ENCODE measurements at regions not wholly inside any gene's neighbourhood (a gene's known extent, or its start where the extent isn't known, plus 50 kb on each side); places are given as distances from the start of the nearest gene placed in this dataset.

- no peak for DNase-seq (ENCODE audit: low spot score)
These were observed 173.2 kb upstream of the TRPC7 start for GRCh38 chr5:136538534-136538933.

- no peak for DNase-seq (ENCODE audit: low spot score)
These were observed 163.7 kb upstream of the TRPC7 start for GRCh38 chr5:136529081-136529480.

- no peak for DNase-seq (ENCODE audit: low spot score)
These were observed 163.2 kb upstream of the TRPC7 start for GRCh38 chr5:136528481-136529030.

- DNase-seq (ENCODE audit: low spot score), result no peak
These were observed 162.0 kb upstream of the TRPC7 start for GRCh38 chr5:136527311-136527710.

- no peak for DNase-seq (ENCODE audit: low spot score)
These were observed 161.4 kb upstream of the TRPC7 start for GRCh38 chr5:136526791-136527190.

GRCh38 chr5:136526021-136526420, 160.7 kb upstream of the TRPC7 start:
- DNase-seq (ENCODE audit: low spot score), result no peak

- no peak for DNase-seq (ENCODE audit: low spot score)
These were observed 160.3 kb upstream of the TRPC7 start for GRCh38 chr5:136525597-136525996.

GRCh38 chr5:136522217-136522956, 157.0 kb upstream of the TRPC7 start:
- DNase-seq (ENCODE audit: low spot score), result no peak

- DNase-seq (ENCODE audit: low spot score), result no peak
These were observed 156.4 kb upstream of the TRPC7 start for GRCh38 chr5:136521696-136522095.

- no peak for DNase-seq (ENCODE audit: low spot score)
These were observed 153.5 kb upstream of the TRPC7 start for GRCh38 chr5:136518814-136519213.

GRCh38 chr5:136518174-136518573, 152.8 kb upstream of the TRPC7 start:
- DNase-seq (ENCODE audit: low spot score), result no peak

- DNase-seq (ENCODE audit: low spot score), result no peak
These were observed 152.4 kb upstream of the TRPC7 start for GRCh38 chr5:136517755-136518154.

GRCh38 chr5:136516637-136517036, 151.3 kb upstream of the TRPC7 start:
- DNase-seq (ENCODE audit: low spot score), result no peak

GRCh38 chr5:136513430-136513829, 148.1 kb upstream of the TRPC7 start:
- no peak for DNase-seq (ENCODE audit: low spot score)

- peak; percentile 29 for DNase-seq (ENCODE audit: low spot score)
These were observed 145.7 kb upstream of the TRPC7 start for GRCh38 chr5:136511046-136511445.

GRCh38 chr5:136510481-136510880, 145.1 kb upstream of the TRPC7 start:
- DNase-seq (ENCODE audit: low spot score), result no peak

GRCh38 chr5:136506131-136506530, 140.8 kb upstream of the TRPC7 start:
- no peak for DNase-seq (ENCODE audit: low spot score)

GRCh38 chr5:136501133-136501532, 135.8 kb upstream of the TRPC7 start:
- DNase-seq (ENCODE audit: low spot score), result no peak

- no peak for DNase-seq (ENCODE audit: low spot score)
These were observed 127.2 kb upstream of the TRPC7 start for GRCh38 chr5:136492587-136492986.

- DNase-seq (ENCODE audit: low spot score), result no peak
These were observed 126.5 kb upstream of the TRPC7 start for GRCh38 chr5:136491806-136492205.

GRCh38 chr5:136484808-136485325, 119.5 kb upstream of the TRPC7 start:
- no peak for DNase-seq (ENCODE audit: low spot score)

- DNase-seq (ENCODE audit: low spot score), result no peak
These were observed 116.9 kb upstream of the TRPC7 start for GRCh38 chr5:136482206-136482605.

- no peak for DNase-seq (ENCODE audit: low spot score)
These were observed 109.1 kb upstream of the TRPC7 start for GRCh38 chr5:136474466-136474865.

GRCh38 chr5:136467632-136468031, 102.3 kb upstream of the TRPC7 start:
- DNase-seq (ENCODE audit: low spot score), result no peak

Measured in H4 (cell line).